Liver (tissue), 8 donors: ENCODE measurements at regions not wholly inside any gene's neighbourhood (a gene's known extent, or its start where the extent isn't known, plus 50 kb on each side); places are given as distances from the start of the nearest gene placed in this dataset.

Experiments
- DNase-seq: peaks from one replicate; pipeline ENCODE4 v3.0.0-alpha.2; 2017; ENCODE audit warnings: low spot score
- H3K27ac ChIP-seq, 2 donors: one replicate each; pipeline ENCODE4 v1.7.0; 2013; ENCODE audit warnings: inconsistent platforms in 2 of 2, low read length in 2 of 2, control low read depth in 1 of 2, low read depth in 1 of 2, mild to moderate bottlenecking in 1 of 2
- H3K27me3 ChIP-seq, 4 donors: one replicate each; pipeline versions ENCODE4 v1.6.1 to v1.7.0; 2013; ENCODE audit warnings: low read length in 3 of 4, inconsistent platforms in 1 of 4, mild to moderate bottlenecking in 1 of 4, moderate library complexity in 1 of 4; ENCODE audit not compliant: control insufficient read depth in 4 of 4, insufficient read depth in 4 of 4
- H3K36me3 ChIP-seq, 4 donors: one replicate each; pipeline versions ENCODE4 v1.6.1 to v1.7.0; 2013; ENCODE audit warnings: low read length in 3 of 4, mild to moderate bottlenecking in 3 of 4, low read depth in 1 of 4, moderate library complexity in 1 of 4; ENCODE audit not compliant: control insufficient read depth in 4 of 4, insufficient read depth in 3 of 4
- H3K4me1 ChIP-seq, 4 donors: one replicate each; pipeline versions ENCODE4 v1.6.1 to v1.7.0; 2013; ENCODE audit warnings: low read length in 3 of 4, mild to moderate bottlenecking in 3 of 4, moderate library complexity in 1 of 4; ENCODE audit not compliant: control insufficient read depth in 4 of 4, insufficient read depth in 4 of 4
- H3K4me3 ChIP-seq, 3 donors: one replicate each; pipeline versions ENCODE4 v1.6.1 to v1.7.0; 2013; ENCODE audit warnings: low read length in 3 of 3, control low read depth in 1 of 3, low read depth in 1 of 3, mild to moderate bottlenecking in 1 of 3
- H3K9ac ChIP-seq, 2 donors: one replicate each; pipeline ENCODE4 v1.7.0; 2013; ENCODE audit warnings: low read length in 2 of 2, mild to moderate bottlenecking in 2 of 2, moderate library complexity in 2 of 2, control low read depth in 1 of 2, low read depth in 1 of 2
- H3K9me3 ChIP-seq, 4 donors: one replicate each; pipeline versions ENCODE4 v1.6.1 to v1.7.0; 2013; ENCODE audit warnings: low read length in 3 of 4; ENCODE audit not compliant: control insufficient read depth in 4 of 4
- EGR1 ChIP-seq, 2 donors: IDR thresholded peaks; 2 replicates each; pipeline ENCODE4 v1.6.1; 2016 to 2018; ENCODE audit warnings: antibody characterized with exemption in 2 of 2, low read depth in 2 of 2
- FOXA1 ChIP-seq: IDR thresholded peaks from 2 replicates; pipeline ENCODE4 v1.6.1; 2016; ENCODE audit warnings: antibody characterized with exemption
- HNF4G ChIP-seq: IDR thresholded peaks from 2 replicates; pipeline ENCODE4 v1.6.1; 2016; ENCODE audit warnings: antibody characterized with exemption
- JUND ChIP-seq, 2 donors: IDR thresholded peaks; 2 replicates each; pipeline ENCODE4 v1.6.1; 2016; ENCODE audit warnings: antibody characterized with exemption in 2 of 2
- NR2F2 ChIP-seq: IDR thresholded peaks from 2 replicates; pipeline ENCODE4 v1.6.1; 2016; ENCODE audit warnings: antibody characterized with exemption
- RAD21 ChIP-seq, 2 donors: IDR thresholded peaks; 2 replicates each; pipeline ENCODE4 v1.6.1; 2016; ENCODE audit warnings: antibody characterized with exemption in 2 of 2, mild to moderate bottlenecking in 2 of 2
- RXRA ChIP-seq, 2 donors: IDR thresholded peaks; 2 replicates each; pipeline ENCODE4 v1.6.1; 2017 to 2018; ENCODE audit warnings: antibody characterized with exemption in 2 of 2, mild to moderate bottlenecking in 1 of 2
- YY1 ChIP-seq: IDR thresholded peaks from 2 replicates; pipeline ENCODE4 v1.6.1; 2016; ENCODE audit warnings: antibody characterized with exemption, mild to moderate bottlenecking
- WGBS: extraction: QIAGEN DNeasy Blood & Tissue Kit; methylation state at CpG from one replicate; pipeline ENCODE4 v1.1.7; 2013; 5-methylcytosine and 5-hydroxymethylcytosine counted together
- TF ChIP-seq, protein P1 (sequence below): fragments of 150-350 bp; IDR thresholded peaks from 2 replicates; pipeline ENCODE4 v1.5.1; 2017; ENCODE audit warnings: improper control_type of control experiment, low read depth, low read length; ENCODE audit not compliant: missing input control
- TF ChIP-seq, protein P2 (sequence below): IDR thresholded peaks from 2 replicates; pipeline ENCODE4 v1.6.1; 2016; ENCODE audit warnings: antibody characterized with exemption, mild to moderate bottlenecking
- TF ChIP-seq, protein P3 (sequence below): IDR thresholded peaks from 2 replicates; pipeline ENCODE4 v1.6.1; 2016; ENCODE audit warnings: antibody characterized with exemption
- TF ChIP-seq, protein P4 (sequence below): IDR thresholded peaks from 2 replicates; pipeline ENCODE4 v1.6.1; 2016; ENCODE audit warnings: antibody characterized with exemption
- donor health status: healthy.
- donor health status: healthy.
- donor health status: healthy.
- donor health status: healthy.
- donor health status: healthy.

DNA sequence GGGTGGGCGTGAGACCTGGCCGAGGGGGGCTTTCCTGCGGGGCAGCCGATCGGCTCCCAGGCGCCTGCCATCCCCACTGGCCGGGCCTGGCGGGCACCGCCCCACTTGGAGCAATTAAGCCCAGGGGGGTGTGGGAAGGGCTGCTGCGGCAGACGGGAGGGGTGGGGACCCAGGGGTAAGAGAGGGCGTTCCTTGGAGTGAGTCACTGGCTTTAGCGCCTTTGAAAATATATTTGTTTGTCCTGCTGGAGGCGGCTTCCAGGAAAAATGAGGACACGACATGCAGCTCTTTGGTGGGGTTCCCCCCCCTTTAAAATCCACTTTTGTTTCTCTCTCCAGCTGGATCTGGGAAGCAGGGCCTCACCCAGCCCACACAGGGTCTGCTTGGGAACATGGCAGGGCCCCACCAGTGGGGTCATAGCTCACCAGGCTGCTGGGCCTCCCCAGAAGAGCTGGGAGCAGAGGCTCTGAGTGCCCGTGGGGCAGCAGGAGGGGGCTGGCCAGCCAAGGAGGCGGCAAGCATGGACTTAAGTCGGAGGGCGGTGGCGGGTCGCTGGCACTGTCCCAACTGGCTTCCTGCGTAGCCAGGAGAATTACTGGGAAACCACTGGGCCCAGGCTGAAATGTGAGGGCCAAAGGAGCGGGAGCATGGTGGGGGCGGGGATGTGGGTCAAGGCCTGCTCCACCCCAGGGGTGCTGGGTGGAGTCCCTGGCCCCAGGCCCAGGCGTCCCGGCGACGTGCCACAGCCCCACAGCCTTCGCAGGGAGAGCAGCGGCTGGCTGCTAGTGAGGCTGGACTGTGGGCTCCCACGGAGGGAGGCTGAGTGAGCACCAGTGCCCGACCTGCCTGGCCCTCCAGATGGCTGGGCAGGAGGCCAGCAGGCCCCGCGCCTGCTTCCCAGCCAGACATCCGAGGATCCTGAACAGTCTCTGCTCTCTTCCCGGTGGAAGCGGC lies 128.0 kb downstream of the RFLNA start (continued):
- TF ChIP-seq, protein P1, sequence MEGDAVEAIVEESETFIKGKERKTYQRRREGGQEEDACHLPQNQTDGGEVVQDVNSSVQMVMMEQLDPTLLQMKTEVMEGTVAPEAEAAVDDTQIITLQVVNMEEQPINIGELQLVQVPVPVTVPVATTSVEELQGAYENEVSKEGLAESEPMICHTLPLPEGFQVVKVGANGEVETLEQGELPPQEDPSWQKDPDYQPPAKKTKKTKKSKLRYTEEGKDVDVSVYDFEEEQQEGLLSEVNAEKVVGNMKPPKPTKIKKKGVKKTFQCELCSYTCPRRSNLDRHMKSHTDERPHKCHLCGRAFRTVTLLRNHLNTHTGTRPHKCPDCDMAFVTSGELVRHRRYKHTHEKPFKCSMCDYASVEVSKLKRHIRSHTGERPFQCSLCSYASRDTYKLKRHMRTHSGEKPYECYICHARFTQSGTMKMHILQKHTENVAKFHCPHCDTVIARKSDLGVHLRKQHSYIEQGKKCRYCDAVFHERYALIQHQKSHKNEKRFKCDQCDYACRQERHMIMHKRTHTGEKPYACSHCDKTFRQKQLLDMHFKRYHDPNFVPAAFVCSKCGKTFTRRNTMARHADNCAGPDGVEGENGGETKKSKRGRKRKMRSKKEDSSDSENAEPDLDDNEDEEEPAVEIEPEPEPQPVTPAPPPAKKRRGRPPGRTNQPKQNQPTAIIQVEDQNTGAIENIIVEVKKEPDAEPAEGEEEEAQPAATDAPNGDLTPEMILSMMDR, result no peak

DNA sequence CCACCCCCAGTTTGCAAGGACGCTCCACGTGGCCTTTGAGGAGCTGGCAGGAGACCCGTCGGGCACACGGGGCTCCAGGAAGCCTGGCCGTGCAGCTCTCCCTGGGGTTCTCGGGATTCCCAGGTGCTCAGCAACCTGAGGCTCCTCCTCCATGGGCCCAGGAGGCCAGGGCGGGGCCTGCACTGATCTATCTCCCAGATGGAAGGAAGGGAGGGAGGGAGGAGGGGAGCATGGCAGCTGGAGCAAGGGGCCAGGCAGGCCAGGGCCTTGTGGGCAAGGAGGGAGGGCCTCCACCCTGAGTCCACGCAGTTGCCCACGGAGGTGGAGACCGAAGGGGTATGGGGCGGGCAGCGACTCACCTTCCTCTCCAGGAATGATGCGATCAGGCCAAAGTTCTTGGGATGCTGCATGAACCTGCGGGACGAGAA lies 127.3 kb downstream of the RFLNA start:
- H3K9me3 ChIP-seq, result no peaks in the 10 kb centered on the region
- no peaks in the 10 kb centered on the region for H3K27me3 ChIP-seq
- H3K4me1 ChIP-seq, result peaks cover 6 to 30% (median 9%) of the 10 kb centered on the region in 4 donors
- H3K27ac ChIP-seq, result peak overlapping the region; percentile 58 to 62
- H3K9ac ChIP-seq, result no peak overlapping the region
- no peak for DNase-seq
- no peak overlapping the region for H3K4me3 ChIP-seq
- peaks cover 8 to 30% (median 12%) of the 10 kb centered on the region in 4 donors for H3K36me3 ChIP-seq
- TF ChIP-seq, protein P2, sequence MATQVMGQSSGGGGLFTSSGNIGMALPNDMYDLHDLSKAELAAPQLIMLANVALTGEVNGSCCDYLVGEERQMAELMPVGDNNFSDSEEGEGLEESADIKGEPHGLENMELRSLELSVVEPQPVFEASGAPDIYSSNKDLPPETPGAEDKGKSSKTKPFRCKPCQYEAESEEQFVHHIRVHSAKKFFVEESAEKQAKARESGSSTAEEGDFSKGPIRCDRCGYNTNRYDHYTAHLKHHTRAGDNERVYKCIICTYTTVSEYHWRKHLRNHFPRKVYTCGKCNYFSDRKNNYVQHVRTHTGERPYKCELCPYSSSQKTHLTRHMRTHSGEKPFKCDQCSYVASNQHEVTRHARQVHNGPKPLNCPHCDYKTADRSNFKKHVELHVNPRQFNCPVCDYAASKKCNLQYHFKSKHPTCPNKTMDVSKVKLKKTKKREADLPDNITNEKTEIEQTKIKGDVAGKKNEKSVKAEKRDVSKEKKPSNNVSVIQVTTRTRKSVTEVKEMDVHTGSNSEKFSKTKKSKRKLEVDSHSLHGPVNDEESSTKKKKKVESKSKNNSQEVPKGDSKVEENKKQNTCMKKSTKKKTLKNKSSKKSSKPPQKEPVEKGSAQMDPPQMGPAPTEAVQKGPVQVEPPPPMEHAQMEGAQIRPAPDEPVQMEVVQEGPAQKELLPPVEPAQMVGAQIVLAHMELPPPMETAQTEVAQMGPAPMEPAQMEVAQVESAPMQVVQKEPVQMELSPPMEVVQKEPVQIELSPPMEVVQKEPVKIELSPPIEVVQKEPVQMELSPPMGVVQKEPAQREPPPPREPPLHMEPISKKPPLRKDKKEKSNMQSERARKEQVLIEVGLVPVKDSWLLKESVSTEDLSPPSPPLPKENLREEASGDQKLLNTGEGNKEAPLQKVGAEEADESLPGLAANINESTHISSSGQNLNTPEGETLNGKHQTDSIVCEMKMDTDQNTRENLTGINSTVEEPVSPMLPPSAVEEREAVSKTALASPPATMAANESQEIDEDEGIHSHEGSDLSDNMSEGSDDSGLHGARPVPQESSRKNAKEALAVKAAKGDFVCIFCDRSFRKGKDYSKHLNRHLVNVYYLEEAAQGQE, result no peak
- TF ChIP-seq, protein P3, sequence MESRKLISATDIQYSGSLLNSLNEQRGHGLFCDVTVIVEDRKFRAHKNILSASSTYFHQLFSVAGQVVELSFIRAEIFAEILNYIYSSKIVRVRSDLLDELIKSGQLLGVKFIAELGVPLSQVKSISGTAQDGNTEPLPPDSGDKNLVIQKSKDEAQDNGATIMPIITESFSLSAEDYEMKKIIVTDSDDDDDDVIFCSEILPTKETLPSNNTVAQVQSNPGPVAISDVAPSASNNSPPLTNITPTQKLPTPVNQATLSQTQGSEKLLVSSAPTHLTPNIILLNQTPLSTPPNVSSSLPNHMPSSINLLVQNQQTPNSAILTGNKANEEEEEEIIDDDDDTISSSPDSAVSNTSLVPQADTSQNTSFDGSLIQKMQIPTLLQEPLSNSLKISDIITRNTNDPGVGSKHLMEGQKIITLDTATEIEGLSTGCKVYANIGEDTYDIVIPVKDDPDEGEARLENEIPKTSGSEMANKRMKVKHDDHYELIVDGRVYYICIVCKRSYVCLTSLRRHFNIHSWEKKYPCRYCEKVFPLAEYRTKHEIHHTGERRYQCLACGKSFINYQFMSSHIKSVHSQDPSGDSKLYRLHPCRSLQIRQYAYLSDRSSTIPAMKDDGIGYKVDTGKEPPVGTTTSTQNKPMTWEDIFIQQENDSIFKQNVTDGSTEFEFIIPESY, result no peak
- TF ChIP-seq FOXA1 (no peak), RAD21 (IDR thresholded peaks at IDR 0.05) (no peak), NR2F2 (no peak), EGR1 (IDR thresholded peaks at IDR 0.05; ENCODE audit: low read depth in 2 of 2) (no peak)
- 76% methylated on average over 16 of the region's 16 CpGs for WGBS

DNA sequence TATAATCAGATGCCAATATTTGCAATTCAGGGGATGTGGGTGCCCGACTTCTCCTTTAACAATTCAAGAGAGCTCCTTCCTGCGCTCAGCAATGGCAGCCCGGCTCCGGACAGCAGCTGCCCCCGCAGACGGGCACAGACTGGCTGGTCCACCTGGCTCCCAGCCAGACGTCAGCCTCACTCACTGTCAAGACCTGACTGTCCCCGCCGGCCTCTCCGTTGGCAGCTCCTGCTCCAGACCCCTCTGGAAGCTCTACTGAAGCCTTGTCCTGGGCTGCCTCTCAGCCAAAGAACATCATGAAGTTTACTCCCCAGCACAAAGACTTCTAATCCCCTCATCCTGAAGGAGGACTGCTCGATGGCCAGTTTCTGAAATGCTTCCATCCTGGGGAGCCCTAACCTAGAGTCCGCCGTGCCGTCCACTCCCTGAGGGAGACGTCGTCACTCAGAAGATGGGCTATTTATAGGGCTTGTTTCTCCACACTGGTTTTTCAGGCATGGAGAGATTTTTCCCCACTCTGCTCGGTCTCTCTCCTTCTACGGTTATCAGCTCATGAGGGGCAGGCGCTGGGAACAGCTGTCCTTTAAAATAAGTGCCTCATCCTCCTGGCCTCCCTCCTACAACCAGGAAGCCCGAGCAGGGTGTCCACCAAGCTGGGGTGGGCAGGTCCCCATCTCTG lies 126.2 kb downstream of the RFLNA start:
- H3K4me3 ChIP-seq, result no peak overlapping the region
- H3K9ac ChIP-seq, result no peak overlapping the region
- H3K27me3 ChIP-seq, result no peaks in the 10 kb centered on the region
- 91% methylated on average over 20 of the region's 20 CpGs for WGBS
- H3K36me3 ChIP-seq, result peaks cover 8 to 28% (median 12%) of the 10 kb centered on the region in 4 donors
- peak overlapping the region in 1 of 2 donors; percentile 7 for H3K27ac ChIP-seq
- no peak for DNase-seq
- H3K9me3 ChIP-seq, result no peaks in the 10 kb centered on the region
- H3K4me1 ChIP-seq, result peaks cover 6 to 25% (median 10%) of the 10 kb centered on the region in 4 donors
- TF ChIP-seq, protein P2, result no peak
- TF ChIP-seq, protein P3, result no peak
- no peak for TF ChIP-seq YY1
- TF ChIP-seq JUND (IDR thresholded peaks at IDR 0.05), result no peak
- TF ChIP-seq, protein P4, sequence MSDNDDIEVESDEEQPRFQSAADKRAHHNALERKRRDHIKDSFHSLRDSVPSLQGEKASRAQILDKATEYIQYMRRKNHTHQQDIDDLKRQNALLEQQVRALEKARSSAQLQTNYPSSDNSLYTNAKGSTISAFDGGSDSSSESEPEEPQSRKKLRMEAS, result no peak
- no peak for TF ChIP-seq HNF4G
- no peak for TF ChIP-seq RXRA (IDR thresholded peaks at IDR 0.05)
